Endothelial cell (in vitro differentiated cells): ENCODE measurements at regions not wholly inside any gene's neighbourhood (a gene's known extent, or its start where the extent isn't known, plus 50 kb on each side); places are given as distances from the start of the nearest gene placed in this dataset.
"Not testable (repeated sequence)": the region's sequence is repeated elsewhere in the genome, so short reads cannot be mapped to it uniquely, and the experiment has no call there.

Source experiments
- DNase-seq: peaks from one replicate; pipeline ENCODE4 v3.0.0; 2021; ENCODE audit warnings: low spot score
- H3K27ac Mint-ChIP-seq: one replicate; pipeline ENCODE4 v1.8.0; 2021; ENCODE audit warnings: mixed read lengths, inconsistent platforms; ENCODE audit not compliant: unreplicated experiment
- H3K27me3 Mint-ChIP-seq: one replicate; pipeline ENCODE4 v1.8.0; 2021; ENCODE audit warnings: mild to moderate bottlenecking, moderate library complexity, mixed read lengths, inconsistent platforms; ENCODE audit not compliant: unreplicated experiment
- H3K36me3 Mint-ChIP-seq: one replicate; pipeline ENCODE4 v1.8.0; 2021; ENCODE audit warnings: mild to moderate bottlenecking, low read depth, mixed read lengths, inconsistent platforms; ENCODE audit not compliant: unreplicated experiment
- H3K4me1 Mint-ChIP-seq: one replicate; pipeline ENCODE4 v1.8.0; 2021; ENCODE audit warnings: mild to moderate bottlenecking, mixed read lengths, inconsistent platforms; ENCODE audit not compliant: unreplicated experiment
- H3K4me3 Mint-ChIP-seq: one replicate; pipeline ENCODE4 v1.8.0; 2021; ENCODE audit warnings: mild to moderate bottlenecking, mixed read lengths, inconsistent platforms; ENCODE audit not compliant: unreplicated experiment
- H3K9me3 Mint-ChIP-seq: one replicate; pipeline ENCODE4 v1.8.0; 2021; ENCODE audit warnings: mixed read lengths, inconsistent platforms; ENCODE audit not compliant: unreplicated experiment
- TF ChIP-seq, protein P1 (sequence below): fragments of 200-600 bp; sonication (generic); IDR thresholded peaks from one replicate; pipeline ENCODE4 v1.5.0; 2021; ENCODE audit warnings: antibody characterized with exemption; ENCODE audit not compliant: unreplicated experiment

DNA sequence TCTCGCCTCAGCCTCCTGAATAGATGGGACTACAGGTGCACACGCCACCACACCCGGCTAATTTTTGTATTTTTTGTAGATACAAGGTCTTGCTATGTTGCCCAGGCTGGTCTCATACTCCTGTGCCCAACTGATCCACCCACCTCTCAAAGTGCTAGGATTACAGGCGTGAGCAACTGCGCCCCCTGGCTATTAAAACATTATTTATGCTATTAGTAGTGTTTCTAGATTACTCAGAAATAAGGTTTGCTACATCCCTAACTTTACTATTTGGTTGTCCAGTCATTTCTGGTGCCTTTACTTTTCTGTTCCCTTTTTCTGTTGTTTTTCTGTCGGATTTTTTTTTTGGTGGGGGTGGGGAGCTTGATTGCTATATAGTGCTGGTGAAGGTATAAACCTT, 393.6 kb upstream of the TPM1 start:
- H3K27ac Mint-ChIP-seq, result no peak overlapping the region
- H3K36me3 Mint-ChIP-seq, result peaks cover 8% of the 10 kb centered on the region
- TF ChIP-seq, protein P1, sequence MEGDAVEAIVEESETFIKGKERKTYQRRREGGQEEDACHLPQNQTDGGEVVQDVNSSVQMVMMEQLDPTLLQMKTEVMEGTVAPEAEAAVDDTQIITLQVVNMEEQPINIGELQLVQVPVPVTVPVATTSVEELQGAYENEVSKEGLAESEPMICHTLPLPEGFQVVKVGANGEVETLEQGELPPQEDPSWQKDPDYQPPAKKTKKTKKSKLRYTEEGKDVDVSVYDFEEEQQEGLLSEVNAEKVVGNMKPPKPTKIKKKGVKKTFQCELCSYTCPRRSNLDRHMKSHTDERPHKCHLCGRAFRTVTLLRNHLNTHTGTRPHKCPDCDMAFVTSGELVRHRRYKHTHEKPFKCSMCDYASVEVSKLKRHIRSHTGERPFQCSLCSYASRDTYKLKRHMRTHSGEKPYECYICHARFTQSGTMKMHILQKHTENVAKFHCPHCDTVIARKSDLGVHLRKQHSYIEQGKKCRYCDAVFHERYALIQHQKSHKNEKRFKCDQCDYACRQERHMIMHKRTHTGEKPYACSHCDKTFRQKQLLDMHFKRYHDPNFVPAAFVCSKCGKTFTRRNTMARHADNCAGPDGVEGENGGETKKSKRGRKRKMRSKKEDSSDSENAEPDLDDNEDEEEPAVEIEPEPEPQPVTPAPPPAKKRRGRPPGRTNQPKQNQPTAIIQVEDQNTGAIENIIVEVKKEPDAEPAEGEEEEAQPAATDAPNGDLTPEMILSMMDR, result peak; percentile 36

GRCh38 chr15:62649793-62650420, 392.6 kb upstream of the TPM1 start:
- no peak for DNase-seq

More for the DNA sequence above, 393.6 kb upstream of the TPM1 start:
- no peak overlapping the region for H3K4me3 Mint-ChIP-seq
- DNase-seq, result no peak
- no peaks in the 10 kb centered on the region for H3K9me3 Mint-ChIP-seq
- no peaks in the 10 kb centered on the region for H3K27me3 Mint-ChIP-seq
- no peaks in the 10 kb centered on the region for H3K4me1 Mint-ChIP-seq

DNA sequence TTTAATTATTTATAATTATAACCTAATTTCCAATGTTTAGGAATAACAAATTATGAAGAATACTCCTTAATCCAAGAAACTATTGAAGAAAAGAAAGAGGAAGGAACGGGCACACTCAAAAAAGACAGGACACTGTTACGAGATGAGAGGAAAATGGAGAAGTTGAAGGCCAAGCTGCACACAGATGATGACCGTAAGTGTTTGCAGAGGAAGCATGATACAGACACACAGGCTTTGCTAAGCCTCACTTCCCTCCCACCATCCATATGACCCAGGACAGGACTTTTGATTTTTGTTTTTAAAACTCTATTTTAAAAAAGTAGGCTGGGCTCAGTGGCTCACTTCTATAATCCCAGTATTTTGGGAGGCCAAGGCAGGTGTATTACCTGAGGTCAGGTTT, 389.4 kb upstream of the TPM1 start:
- Mint-ChIP-seq H3K36me3 (peaks cover 16% of the 10 kb centered on the region), H3K9me3 (no peaks in the 10 kb centered on the region), H3K4me1 (peaks cover 24% of the 10 kb centered on the region), H3K4me3 (no peak overlapping the region), H3K27ac (no peak overlapping the region), H3K27me3 (no peaks in the 10 kb centered on the region)
- TF ChIP-seq, protein P1, result no peak
- DNase-seq, result no peak

More at GRCh38 chr15:62649793-62650420, 392.6 kb upstream of the TPM1 start:
- Mint-ChIP-seq H3K9me3 (no peaks in the 10 kb centered on the region), H3K4me3 (no peak overlapping the region), H3K27me3 (no peaks in the 10 kb centered on the region), H3K4me1 (peaks cover 3% of the 10 kb centered on the region), H3K27ac (no peak overlapping the region), H3K36me3 (peaks cover 10% of the 10 kb centered on the region)
- TF ChIP-seq, protein P1, result no peak

GRCh38 chr15:62656071-62656470, 386.5 kb upstream of the TPM1 start:
- H3K36me3 Mint-ChIP-seq, result peaks cover 17% of the 10 kb centered on the region
- TF ChIP-seq, protein P1, result no peak

GRCh38 chr15:62657501-62657900, 385.0 kb upstream of the TPM1 start:
- H3K27me3 Mint-ChIP-seq, H3K9me3 Mint-ChIP-seq, H3K27ac Mint-ChIP-seq, DNase-seq: not testable (repeated sequence)
- H3K4me1 Mint-ChIP-seq, result peaks cover 32% of the 10 kb centered on the region
- peak overlapping the region; percentile 12 for H3K4me3 Mint-ChIP-seq
- peaks cover 15% of the 10 kb centered on the region for H3K36me3 Mint-ChIP-seq

More at GRCh38 chr15:62656071-62656470, 386.5 kb upstream of the TPM1 start:
- no peak overlapping the region for H3K27ac Mint-ChIP-seq
- no peaks in the 10 kb centered on the region for H3K9me3 Mint-ChIP-seq
- no peak overlapping the region for H3K4me3 Mint-ChIP-seq
- peaks cover 1% of the 10 kb centered on the region for H3K27me3 Mint-ChIP-seq
- DNase-seq, result no peak
- H3K4me1 Mint-ChIP-seq, result peaks cover 32% of the 10 kb centered on the region
